HG02763 (cell line): ENCODE measurements at regions not wholly inside any gene's neighbourhood (a gene's known extent, or its start where the extent isn't known, plus 50 kb on each side); places are given as distances from the start of the nearest gene placed in this dataset.

Experiments
- ATAC-seq: cut with Tn5 transposase; IDR thresholded peaks from one replicate; pipeline ENCODE4 v1.9.1; 2021; ENCODE audit warnings: mild to moderate bottlenecking, moderate library complexity; ENCODE audit not compliant: unreplicated experiment

DNA sequence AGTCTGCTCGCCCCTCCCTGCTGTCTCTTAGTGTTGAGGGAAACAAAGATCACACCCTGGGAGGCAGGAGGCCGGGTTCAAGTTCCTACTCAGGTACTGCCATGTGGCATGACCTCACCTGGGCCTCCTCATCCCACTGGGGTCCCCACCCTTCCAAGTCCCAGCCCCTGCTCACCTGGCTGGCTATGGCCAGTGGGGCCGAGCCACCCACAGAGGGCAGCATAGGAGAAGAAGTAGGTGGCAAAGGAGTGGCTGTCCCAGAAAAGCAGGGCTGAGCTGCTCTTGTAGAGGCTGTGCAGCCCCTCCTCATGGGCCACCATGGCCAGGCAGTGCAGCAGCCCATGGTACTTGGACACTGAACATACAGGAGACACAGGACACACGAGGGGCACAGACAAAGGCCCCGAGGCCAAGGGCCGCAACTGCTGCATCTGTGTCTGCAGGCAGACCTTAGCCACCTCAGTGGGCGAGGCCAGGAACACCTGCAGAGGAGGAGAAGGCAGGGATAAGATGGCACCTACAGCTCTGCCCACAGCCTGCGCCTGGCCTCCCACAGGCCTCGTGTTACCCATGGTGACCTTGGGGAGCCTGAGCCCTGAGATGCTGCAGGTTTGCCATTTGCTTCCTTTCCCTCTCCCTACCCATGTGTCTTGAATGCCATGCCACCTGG, 50.6 kb upstream of the MPEG1 start:
- ATAC-seq, result no peak
